Karpas-422 (cell line): ENCODE measurements at regions not wholly inside any gene's neighbourhood (a gene's known extent, or its start where the extent isn't known, plus 50 kb on each side); places are given as distances from the start of the nearest gene placed in this dataset.

Experiments used
- DNase-seq: peaks from one replicate; pipeline ENCODE4 v3.0.0-alpha.2; 2015
- H2AFZ ChIP-seq: fragments of 200-600 bp; sonication (generic); 2 replicates; pipeline ENCODE4 v1.6.1; 2014; ENCODE audit warnings: antibody characterized with exemption, low read length, mixed read lengths
- H3K27ac ChIP-seq: fragments of 200-600 bp; sonication (generic); 2 replicates; pipeline ENCODE4 v1.5.1; 2014; ENCODE audit warnings: mild to moderate bottlenecking, low read length, moderate library complexity
- H3K27me3 ChIP-seq: fragments of 200-600 bp; sonication (generic); 2 replicates; pipeline ENCODE4 v1.6.1; 2014; ENCODE audit warnings: low read length, mixed read lengths
- H3K36me3 ChIP-seq: fragments of 200-600 bp; sonication (generic); 2 replicates; pipeline ENCODE4 v1.6.1; 2014; ENCODE audit warnings: low read length, mixed read lengths; ENCODE audit not compliant: insufficient read depth
- H3K4me1 ChIP-seq: fragments of 200-600 bp; sonication (generic); 2 replicates; pipeline ENCODE4 v1.6.1; 2014; ENCODE audit warnings: mild to moderate bottlenecking, low read length, mixed read lengths
- H3K4me2 ChIP-seq: fragments of 200-600 bp; sonication (generic); 2 replicates; pipeline ENCODE4 v1.6.1; 2014; ENCODE audit warnings: low read length, low read depth, mild to moderate bottlenecking; ENCODE audit not compliant: poor library complexity, severe bottlenecking
- H3K4me3 ChIP-seq: fragments of 200-600 bp; sonication (generic); 2 replicates; pipeline ENCODE4 v1.5.1; 2014; ENCODE audit warnings: mild to moderate bottlenecking, antibody characterized with exemption, low read length, mixed read lengths
- H3K79me2 ChIP-seq: fragments of 200-600 bp; sonication (generic); 2 replicates; pipeline ENCODE4 v1.6.1; 2014; ENCODE audit warnings: mild to moderate bottlenecking, low read length, mixed read lengths
- H3K9ac ChIP-seq: fragments of 200-600 bp; sonication (generic); 2 replicates; pipeline ENCODE4 v1.6.0; 2014; ENCODE audit warnings: low read length
- H3K9me2 ChIP-seq: fragments of 200-600 bp; sonication (generic), shearing (Covaris generic); replicated peaks from 2 replicates; pipeline ENCODE4 v1.6.0; 2014; ENCODE audit warnings: mild to moderate bottlenecking, low read length, moderate library complexity; ENCODE audit not compliant: insufficient read depth
- H3K9me3 ChIP-seq: fragments of 300-700, 200-600 bp; sonication (generic); 2 replicates; pipeline ENCODE4 v1.6.1; 2014; ENCODE audit warnings: low read length, mixed read lengths
- H4K20me1 ChIP-seq: fragments of 200-600 bp; sonication (generic); 2 replicates; pipeline ENCODE4 v1.6.1; 2014; ENCODE audit warnings: mild to moderate bottlenecking, antibody characterized with exemption, low read length, low read depth; ENCODE audit not compliant: insufficient read depth

DNA sequence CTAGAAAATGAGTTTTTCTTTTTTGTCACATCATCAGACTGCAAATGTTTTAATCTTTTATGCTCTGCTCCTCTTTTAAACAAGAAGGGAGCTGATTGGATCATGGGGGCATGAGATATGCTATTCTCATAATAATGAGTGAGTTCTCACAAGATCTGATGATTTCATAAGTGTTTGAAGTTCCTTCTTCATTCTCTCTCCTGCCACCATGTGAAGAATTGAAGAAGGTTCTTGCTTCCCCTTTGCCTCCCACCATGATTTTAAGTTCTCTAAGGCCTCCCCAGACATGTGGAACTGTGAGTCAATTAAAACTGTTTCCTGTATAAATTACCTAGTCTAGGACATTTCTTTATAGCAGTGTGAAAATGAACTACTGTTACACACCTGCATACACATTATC, 218.2 kb downstream of the NRIP1 start:
- no peaks in the 10 kb centered on the region for H4K20me1 ChIP-seq
- H2AFZ ChIP-seq = no peak overlapping the region
- no peak overlapping the region for H3K9ac ChIP-seq
- H3K9me2 ChIP-seq = no peaks in the 10 kb centered on the region
- no peaks in the 10 kb centered on the region for H3K36me3 ChIP-seq
- no peak for DNase-seq
- H3K27ac ChIP-seq = no peak overlapping the region
- H3K4me3 ChIP-seq = no peak overlapping the region
- no peaks in the 10 kb centered on the region for H3K79me2 ChIP-seq
- H3K4me1 ChIP-seq = no peaks in the 10 kb centered on the region
- peaks cover 15% of the 10 kb centered on the region for H3K9me3 ChIP-seq
- no peak overlapping the region for H3K4me2 ChIP-seq
- H3K27me3 ChIP-seq = no peaks in the 10 kb centered on the region

DNA sequence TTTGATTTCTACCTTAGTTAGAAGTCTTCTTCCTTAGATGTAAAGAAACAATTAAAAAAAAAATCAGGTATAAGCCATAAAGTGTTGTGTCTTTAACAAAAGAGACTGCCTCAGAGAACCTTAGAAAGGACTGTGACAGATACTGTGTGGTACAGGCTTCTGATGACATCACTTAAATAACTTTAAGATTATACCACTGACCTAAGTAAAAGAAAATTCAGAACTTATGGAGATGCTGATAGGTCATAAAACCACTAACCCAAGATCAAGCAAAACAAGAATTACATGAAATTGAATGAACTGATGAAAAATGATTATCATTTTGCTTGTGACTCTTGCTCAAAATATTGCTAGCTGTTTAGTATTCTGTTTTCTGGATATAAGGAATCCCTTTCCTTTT, 220.8 kb downstream of the NRIP1 start:
- no peak for DNase-seq
- Histone ChIP-seq H3K36me3 (no peaks in the 10 kb centered on the region), H3K9ac (no peak overlapping the region), H2AFZ (no peak overlapping the region), H3K9me2 (no peaks in the 10 kb centered on the region), H3K9me3 (peaks cover 22% of the 10 kb centered on the region), H3K27ac (no peak overlapping the region), H3K4me3 (no peak overlapping the region), H3K79me2 (no peaks in the 10 kb centered on the region), H3K4me2 (no peak overlapping the region), H3K27me3 (no peaks in the 10 kb centered on the region), H3K4me1 (no peaks in the 10 kb centered on the region), H4K20me1 (no peaks in the 10 kb centered on the region)

DNA sequence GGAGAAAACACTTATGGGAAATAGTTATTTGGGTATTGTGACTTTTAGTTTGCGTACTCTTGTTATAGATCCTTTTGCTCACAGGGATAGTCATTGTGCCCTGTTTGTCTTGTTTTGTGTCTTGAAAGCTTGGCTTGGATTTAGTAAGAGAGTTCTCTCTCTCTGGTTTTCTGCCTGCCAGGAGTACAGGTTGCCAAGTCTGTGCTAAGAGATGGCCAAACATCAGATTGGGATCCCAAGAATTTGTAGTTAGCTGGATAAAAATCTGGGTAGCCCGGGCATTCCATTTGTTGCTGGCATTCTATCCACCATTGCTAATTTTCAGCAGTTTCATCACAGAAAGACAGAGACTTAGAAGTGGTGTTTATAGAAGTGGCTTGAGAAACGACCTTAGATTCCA, 222.2 kb downstream of the NRIP1 start:
- no peak overlapping the region for H3K4me3 ChIP-seq
- H3K4me1 ChIP-seq = no peaks in the 10 kb centered on the region
- H3K27ac ChIP-seq = no peak overlapping the region
- H3K9me3 ChIP-seq = peaks cover 35% of the 10 kb centered on the region
- H3K79me2 ChIP-seq = no peaks in the 10 kb centered on the region
- H3K9ac ChIP-seq = no peak overlapping the region
- no peaks in the 10 kb centered on the region for H3K36me3 ChIP-seq
- H3K27me3 ChIP-seq = no peaks in the 10 kb centered on the region
- no peaks in the 10 kb centered on the region for H3K9me2 ChIP-seq
- H4K20me1 ChIP-seq = no peaks in the 10 kb centered on the region
- H2AFZ ChIP-seq = no peak overlapping the region
- no peak overlapping the region for H3K4me2 ChIP-seq
- DNase-seq = no peak

DNA sequence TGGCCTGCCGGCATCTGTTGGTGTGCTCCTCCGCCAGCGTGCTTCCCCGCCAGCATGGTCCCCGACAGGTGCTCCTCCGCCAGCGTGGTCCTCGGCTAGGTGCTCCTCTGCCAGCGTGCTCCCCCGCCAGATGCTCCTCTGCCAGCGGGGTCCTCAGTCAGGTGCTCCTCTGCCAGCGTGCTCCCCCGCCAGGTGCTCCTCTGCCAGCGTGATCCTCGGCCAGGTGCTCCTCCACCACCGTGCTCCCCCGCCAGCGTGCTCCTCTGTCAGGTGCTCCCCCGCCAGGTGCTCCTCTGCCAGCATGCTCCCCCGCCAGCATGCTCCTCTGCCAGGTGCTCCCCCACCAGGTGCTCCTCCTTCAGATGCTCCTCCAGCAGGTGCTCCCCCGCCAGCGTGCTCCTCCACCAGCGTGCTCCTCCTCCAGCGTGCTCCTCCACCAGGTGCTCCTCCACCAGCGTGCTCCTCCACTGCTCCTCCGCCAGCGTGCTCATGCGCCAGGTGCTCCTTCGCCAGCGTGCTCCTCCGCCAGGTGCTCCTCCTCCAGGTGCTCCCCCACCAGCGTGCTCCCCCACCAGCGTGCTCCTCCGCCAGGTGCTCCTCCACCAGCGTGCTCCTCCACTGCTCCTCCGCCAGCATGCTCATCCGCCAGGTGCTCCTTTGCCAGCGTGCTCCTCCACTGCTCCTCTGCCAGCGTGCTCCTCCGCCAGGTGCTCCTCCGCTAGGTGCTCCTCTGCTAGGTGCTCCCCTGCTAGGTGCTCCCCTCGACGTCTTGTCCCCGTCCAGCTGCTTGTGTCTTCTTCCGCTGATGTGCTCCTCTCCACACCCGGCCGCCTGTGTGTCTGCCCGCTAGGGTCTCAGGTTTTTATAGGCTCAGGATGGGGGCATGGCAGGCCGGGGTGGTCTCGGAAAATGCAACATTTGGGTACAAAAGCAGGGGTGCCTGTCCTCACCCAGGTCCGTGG, 223.0 kb downstream of the NRIP1 start:
- no peaks in the 10 kb centered on the region for H3K4me1 ChIP-seq
- H3K27ac ChIP-seq = no peak overlapping the region
- no peaks in the 10 kb centered on the region for H3K27me3 ChIP-seq
- H3K79me2 ChIP-seq = no peaks in the 10 kb centered on the region
- no peaks in the 10 kb centered on the region for H4K20me1 ChIP-seq
- H2AFZ ChIP-seq = no peak overlapping the region
- no peaks in the 10 kb centered on the region for H3K9me2 ChIP-seq
- H3K36me3 ChIP-seq = no peaks in the 10 kb centered on the region
- no peak overlapping the region for H3K4me2 ChIP-seq
- H3K9me3 ChIP-seq = peaks cover 41% of the 10 kb centered on the region
- no peak for DNase-seq
- no peak overlapping the region for H3K4me3 ChIP-seq
- no peak overlapping the region for H3K9ac ChIP-seq

DNA sequence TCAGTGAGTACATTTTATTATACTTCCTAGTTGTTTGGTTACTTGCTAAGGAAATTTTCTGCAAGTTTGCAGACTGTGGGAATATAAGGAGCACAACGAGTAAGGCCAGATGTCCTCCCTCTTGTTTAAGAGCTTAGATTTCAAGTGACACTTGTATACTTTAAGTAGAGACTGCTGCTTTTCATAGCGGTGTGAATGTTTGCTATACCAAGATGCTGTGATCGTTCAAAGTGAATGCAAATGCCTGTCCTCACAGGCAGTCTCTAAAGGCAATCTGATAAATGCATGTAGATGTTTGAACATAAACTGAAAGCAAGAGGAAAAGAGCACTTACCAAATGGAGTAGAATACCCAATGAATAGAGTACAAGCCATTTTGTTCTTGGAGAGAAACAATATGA, 226.4 kb downstream of the NRIP1 start:
- no peaks in the 10 kb centered on the region for H3K79me2 ChIP-seq
- no peaks in the 10 kb centered on the region for H3K36me3 ChIP-seq
- no peak overlapping the region for H3K4me2 ChIP-seq
- no peaks in the 10 kb centered on the region for H3K9me2 ChIP-seq
- H3K27ac ChIP-seq = no peak overlapping the region
- H3K27me3 ChIP-seq = no peaks in the 10 kb centered on the region
- DNase-seq = no peak
- no peaks in the 10 kb centered on the region for H4K20me1 ChIP-seq
- H3K9ac ChIP-seq = no peak overlapping the region
- no peak overlapping the region for H3K4me3 ChIP-seq
- no peak overlapping the region for H2AFZ ChIP-seq
- H3K9me3 ChIP-seq = peaks cover 31% of the 10 kb centered on the region
- no peaks in the 10 kb centered on the region for H3K4me1 ChIP-seq

DNA sequence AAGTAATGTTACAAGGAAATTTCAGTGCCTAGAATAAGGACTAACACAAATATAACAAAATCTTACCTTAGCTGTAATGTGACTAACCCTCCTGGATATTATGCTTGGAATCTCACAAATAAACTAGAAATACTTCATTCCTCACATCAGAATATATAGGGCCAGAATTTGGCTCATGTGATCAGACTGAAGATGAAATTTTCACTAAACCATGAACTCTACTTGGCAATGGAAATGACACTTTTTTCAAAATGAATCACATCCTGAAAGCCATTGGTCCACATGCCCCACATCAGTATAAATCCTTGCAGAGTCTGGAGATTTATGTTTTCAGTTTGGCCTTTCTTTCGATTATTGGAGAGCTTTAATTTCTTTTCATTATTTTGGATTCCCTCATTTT, 227.8 kb downstream of the NRIP1 start:
- Histone ChIP-seq H3K27me3 (no peaks in the 10 kb centered on the region), H3K36me3 (no peaks in the 10 kb centered on the region), H3K9me3 (peaks cover 31% of the 10 kb centered on the region), H3K9me2 (no peaks in the 10 kb centered on the region), H3K4me2 (no peak overlapping the region), H3K27ac (no peak overlapping the region), H4K20me1 (no peaks in the 10 kb centered on the region), H3K4me1 (no peaks in the 10 kb centered on the region), H3K9ac (no peak overlapping the region), H3K4me3 (no peak overlapping the region), H3K79me2 (no peaks in the 10 kb centered on the region), H2AFZ (no peak overlapping the region)
- no peak for DNase-seq

DNA sequence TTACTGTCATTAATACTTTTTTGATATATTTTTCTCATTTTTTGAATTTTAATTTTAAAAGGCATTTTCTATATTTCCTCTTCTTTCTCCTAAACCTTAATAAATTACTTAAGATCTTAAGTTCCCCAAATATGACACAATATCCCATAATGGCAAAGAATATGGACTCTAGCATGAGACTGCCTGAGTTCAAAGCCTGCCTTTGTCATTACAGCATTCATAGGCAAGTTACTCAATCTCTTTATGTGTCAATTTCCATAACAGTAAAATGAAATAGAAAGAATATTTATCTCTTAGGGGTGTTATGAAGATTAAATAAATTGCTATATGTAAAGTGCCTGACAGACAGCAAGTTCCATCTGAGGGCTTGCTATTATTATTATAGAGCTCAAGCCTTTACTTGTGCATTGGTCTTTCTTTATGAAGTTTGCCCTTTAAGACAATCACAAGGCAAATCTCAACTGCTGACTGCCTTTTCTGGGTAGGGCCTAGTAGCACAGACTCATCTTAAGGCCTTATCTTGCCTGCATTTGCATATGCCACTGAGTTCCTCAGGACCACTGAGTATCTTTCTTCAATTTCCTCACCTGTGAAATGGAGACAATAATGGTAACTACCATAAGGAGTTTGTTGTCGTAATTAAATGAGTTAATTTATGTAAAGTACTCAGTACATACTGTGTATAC, 231.0 kb downstream of the NRIP1 start:
- Histone ChIP-seq H3K4me2 (no peak overlapping the region), H3K4me1 (no peaks in the 10 kb centered on the region)

DNA sequence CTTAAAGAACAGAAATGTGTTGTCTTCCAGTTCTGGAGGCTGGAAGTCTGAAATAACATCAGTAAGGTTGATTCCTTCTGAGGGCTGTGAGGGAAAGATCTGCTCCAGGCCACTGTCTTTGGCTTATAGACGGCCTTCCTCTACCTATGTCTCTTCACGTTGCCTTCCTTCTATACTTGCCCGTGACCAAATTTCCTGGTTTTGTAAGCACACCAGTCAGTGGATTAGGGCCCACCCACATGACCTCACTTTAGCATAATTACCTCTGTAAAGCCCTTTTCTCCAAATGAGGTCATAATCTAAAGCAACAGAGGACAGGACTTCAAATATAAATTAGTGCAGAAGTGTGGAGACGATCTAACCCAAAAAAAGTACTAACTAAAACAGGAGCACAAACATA, 231.6 kb downstream of the NRIP1 start:
- H3K4me3 ChIP-seq = no peak overlapping the region
- H3K36me3 ChIP-seq = no peaks in the 10 kb centered on the region
- H3K27ac ChIP-seq = no peak overlapping the region
- no peak overlapping the region for H3K4me2 ChIP-seq
- peaks cover 14% of the 10 kb centered on the region; the same call in 1 of the 2 replicates for H3K9me3 ChIP-seq
- no peaks in the 10 kb centered on the region for H3K27me3 ChIP-seq
- H3K79me2 ChIP-seq = no peaks in the 10 kb centered on the region
- no peak overlapping the region for H3K9ac ChIP-seq
- no peaks in the 10 kb centered on the region for H4K20me1 ChIP-seq
- DNase-seq = no peak
- no peak overlapping the region for H2AFZ ChIP-seq
- H3K9me2 ChIP-seq = no peaks in the 10 kb centered on the region
- no peaks in the 10 kb centered on the region for H3K4me1 ChIP-seq

More for the DNA sequence above, 231.0 kb downstream of the NRIP1 start:
- H3K79me2 ChIP-seq = no peaks in the 10 kb centered on the region
- H3K4me3 ChIP-seq = no peak overlapping the region
- H4K20me1 ChIP-seq = no peaks in the 10 kb centered on the region
- H3K36me3 ChIP-seq = no peaks in the 10 kb centered on the region
- DNase-seq = no peak
- H3K9me3 ChIP-seq = peaks cover 20% of the 10 kb centered on the region; the same call in 1 of the 2 replicates
- no peak overlapping the region for H2AFZ ChIP-seq
- H3K9ac ChIP-seq = no peak overlapping the region
- no peak overlapping the region for H3K27ac ChIP-seq
- H3K9me2 ChIP-seq = no peaks in the 10 kb centered on the region
- no peaks in the 10 kb centered on the region for H3K27me3 ChIP-seq
